GM19455 (cell line): ENCODE measurements at regions not wholly inside any gene's neighbourhood (a gene's known extent, or its start where the extent isn't known, plus 50 kb on each side); places are given as distances from the start of the nearest gene placed in this dataset.

Source experiments
- ATAC-seq: cut with Tn5 transposase; IDR thresholded peaks from one replicate; pipeline ENCODE4 v1.9.1; 2021; ENCODE audit not compliant: unreplicated experiment

DNA sequence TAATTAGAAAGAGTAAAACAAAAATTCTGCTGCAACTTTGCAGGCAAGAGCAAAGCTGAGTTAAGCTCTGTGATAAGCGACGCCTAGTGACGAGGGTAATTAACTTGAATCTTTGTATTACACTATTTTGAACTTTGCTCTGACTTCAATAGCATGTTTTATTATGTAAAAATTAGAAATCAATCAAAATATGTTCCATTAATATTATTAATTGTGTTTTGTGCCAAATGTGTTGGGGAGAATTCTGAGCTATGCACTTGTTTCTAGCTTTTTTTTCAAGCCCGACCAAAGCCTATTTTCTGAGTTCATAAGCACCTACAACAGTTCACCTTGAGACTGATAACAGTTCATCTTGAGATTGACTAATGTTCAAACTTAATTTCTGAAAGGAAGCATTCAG, 90.1 kb upstream of the PDE3A start:
- ATAC-seq: no peak

DNA sequence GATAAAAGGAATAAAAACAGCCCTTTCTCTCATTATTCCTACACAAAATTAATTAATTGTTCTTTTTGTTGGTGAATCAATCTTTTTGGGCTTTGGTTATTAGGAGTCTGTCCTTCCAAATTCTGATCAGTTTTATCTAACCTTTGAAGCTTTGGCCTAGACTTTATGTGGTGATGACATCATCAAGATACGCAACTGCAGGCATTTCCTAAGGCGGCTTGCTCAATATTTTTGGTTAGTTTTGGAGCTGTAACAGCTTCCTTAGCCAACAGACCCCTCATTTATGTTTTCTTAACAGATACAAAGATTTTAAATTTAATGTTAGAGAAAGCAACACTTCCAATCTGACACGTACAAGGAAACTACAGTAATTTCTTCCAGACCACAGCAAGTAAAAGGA, 87.8 kb upstream of the PDE3A start:
- ATAC-seq: no peak

DNA sequence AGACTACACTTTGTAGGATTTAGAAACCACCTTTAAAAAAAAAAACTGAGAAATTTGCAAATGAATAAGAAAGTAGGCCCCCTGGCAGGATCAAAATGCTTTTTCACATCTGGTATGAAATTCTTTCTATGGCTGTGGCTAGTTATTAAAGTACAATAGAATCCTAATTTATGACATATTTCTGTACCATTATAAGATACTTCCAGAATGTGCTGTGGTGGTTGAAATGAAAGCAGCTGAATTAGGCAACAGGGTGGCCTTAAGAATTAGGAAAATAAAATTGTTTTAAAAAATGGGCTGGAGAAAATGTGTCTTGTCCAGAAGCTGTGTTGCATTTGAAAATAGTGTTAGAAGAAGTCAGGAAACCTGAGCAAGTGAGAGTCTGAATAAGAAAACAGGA, 85.9 kb upstream of the PDE3A start:
- ATAC-seq: no peak

DNA sequence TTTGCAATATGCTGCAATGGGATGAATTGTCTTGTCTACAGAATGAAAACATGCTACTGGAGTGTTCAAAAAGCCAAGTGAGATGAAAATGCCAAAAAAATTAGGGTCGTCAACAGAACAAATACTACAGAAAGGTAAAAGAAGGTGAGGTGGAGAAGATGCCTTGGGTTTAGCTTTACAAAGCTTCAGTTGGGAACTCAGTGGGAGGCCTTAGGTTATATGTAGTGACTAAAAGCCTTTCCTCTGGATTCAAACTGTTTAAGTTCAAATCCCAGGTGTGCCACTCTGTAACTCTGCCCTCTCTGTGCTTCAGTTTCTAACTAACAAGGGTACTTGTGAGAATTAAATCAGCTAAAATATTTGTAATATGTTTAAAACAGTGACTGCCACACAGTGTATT, 84.9 kb upstream of the PDE3A start:
- no peak for ATAC-seq

DNA sequence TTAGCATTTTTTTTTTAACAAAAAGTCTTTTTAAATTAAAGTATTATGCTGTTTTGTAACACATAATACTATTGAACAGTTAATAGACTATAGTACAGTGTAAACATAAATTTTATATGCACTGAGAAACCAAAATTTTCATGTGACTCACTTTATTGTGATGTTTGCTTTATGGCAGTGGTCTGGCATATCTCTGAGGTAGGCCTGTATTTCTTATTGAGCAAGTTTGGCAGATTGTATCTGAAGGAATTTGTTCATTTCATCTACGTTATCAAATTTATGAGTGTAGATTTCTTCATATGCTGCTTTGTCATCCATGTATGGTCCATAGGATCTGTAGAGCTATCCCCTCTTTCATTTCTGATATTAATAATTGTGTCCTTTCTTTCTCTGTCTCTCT, 78.8 kb upstream of the PDE3A start:
- no peak for ATAC-seq

DNA sequence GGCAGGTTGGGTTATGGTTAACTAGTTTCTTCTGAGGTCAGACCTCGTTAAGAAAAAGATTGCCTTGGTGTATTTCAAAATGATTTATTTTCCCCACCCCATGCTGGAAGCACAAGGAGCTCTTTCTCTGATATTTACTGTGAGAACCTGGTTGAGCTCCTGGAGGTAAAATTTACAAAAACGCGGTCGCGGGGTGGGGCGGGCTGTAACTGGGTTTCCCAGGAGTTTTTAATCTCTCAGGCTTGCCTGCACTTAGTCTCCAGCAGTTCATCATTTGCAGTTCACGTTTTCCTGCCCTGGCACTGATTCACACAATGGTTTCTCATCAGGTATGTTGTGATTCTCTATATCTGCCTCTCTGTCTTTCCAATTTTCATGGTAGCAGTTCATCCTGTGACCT, 67.9 kb upstream of the PDE3A start:
- ATAC-seq: no peak

DNA sequence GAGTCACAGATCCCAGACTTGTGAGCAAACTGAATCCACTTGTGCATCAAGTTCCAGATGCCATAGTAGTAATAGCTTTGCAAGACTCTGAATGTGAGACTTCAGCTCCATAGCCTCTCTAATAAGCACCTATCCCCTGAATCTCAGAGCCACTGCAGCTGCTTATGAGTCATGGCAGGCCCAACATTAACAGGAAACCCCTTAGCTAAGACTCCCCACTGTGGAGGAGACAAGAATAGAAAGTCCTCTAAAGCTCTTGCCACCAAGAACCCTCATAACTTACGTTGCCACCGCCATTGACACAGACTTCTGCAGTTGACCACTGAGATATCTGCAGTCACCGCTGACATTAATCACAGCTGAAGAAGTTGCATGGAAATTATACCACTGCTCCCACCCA, 62.9 kb upstream of the PDE3A start:
- no peak for ATAC-seq

DNA sequence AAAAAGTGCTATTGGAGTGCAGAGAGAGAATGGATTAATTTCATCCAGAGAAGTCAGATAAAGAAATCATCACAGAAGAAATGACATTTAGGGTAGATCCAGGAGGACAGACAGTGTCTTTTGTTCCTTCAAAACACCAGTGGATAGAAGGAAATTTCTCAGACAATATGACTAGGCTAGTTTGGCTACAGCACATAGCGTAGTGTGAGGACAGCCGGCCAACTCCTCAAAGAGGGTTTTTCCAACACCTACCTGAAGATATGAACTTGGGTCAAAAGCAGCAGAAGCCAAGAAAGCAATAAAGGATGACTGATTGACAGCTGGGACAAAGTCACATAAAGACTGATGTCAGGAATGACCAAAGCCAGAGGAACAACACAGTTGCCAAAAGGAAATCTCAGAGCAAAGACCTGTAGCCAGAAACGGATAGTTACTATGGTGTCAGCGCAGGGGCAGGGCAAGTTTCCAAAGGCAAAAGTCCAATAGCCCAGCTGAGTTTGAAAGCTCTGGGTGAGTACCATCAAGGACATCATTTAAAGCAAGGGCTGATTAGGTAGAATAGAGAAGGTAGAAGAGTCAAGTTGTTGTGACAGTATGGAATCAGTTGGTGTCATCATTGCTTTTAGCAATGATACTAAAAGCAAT, 58.7 kb upstream of the PDE3A start:
- no peak for ATAC-seq

DNA sequence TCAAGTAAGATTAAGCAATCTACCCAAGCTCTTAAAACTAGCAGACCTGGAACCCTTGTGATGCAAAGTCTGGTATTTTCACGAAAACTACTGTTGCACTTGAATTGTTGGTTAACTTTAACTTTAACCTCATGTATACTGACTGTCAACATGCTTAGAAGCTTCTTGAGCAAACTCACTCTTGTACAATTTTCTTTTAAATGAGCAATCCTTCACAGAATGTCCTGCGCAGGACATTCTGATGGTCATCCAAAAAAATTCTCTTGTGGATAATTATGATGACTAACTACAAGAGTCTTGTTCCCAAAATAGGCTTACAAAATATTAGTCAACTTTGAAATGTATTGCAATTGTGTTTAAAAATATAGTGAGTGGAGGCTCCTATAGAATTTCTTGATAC, 54.0 kb upstream of the PDE3A start:
- ATAC-seq: no peak

DNA sequence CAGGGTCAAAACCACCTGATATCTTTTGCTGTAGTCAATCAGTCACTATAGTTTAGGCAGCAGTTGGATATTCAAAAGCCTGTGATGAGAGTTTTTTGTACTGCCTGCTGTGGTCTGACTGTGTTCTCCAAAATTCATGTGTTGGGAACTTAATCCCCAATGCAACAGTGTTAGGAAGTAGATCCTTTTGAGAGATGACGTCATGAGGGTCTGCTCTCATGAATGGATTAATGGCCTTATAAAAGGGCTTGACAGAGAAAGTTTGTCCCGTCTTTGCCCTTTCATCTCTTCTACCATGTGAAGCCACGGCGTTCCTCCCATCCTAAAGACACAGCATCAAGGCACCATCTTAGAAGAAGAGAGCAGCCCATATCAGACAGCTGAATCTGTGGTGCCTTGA, 50.8 kb upstream of the PDE3A start:
- ATAC-seq: no peak
